OCI-LY3 (cell line): ENCODE measurements at regions not wholly inside any gene's neighbourhood (a gene's known extent, or its start where the extent isn't known, plus 50 kb on each side); places are given as distances from the start of the nearest gene placed in this dataset.

Source experiments
- H2AFZ ChIP-seq: fragments of 200-600, 300-600 bp; shearing (Covaris generic); 2 replicates; pipeline ENCODE4 v1.6.0; 2014; ENCODE audit warnings: antibody characterized with exemption, low read depth, low read length
- H3K27ac ChIP-seq: fragments of 200-600, 300-600 bp; sonication (generic); 2 replicates; pipeline ENCODE4 v1.5.1; 2014; ENCODE audit warnings: mild to moderate bottlenecking, low read length, moderate library complexity, mixed read lengths
- H3K27me3 ChIP-seq: fragments of 200-600, 300-600 bp; sonication (generic); 2 replicates; pipeline ENCODE4 v1.6.1; 2014; ENCODE audit warnings: low read depth, low read length, mixed read lengths
- H3K36me3 ChIP-seq: fragments of 200-600, 300-600 bp; sonication (generic); replicated peaks from 2 replicates; pipeline ENCODE3; 2014; ENCODE audit warnings: low read depth, low read length, mixed read lengths
- H3K4me1 ChIP-seq: fragments of 300-600, 200-600 bp; sonication (generic); 2 replicates; pipeline ENCODE4 v1.6.1; 2014; ENCODE audit warnings: low read length, mixed read lengths
- H3K4me2 ChIP-seq: fragments of 200-600, 300-600 bp; sonication (generic); 2 replicates; pipeline ENCODE4 v1.6.1; 2014; ENCODE audit warnings: low read length, mixed read lengths
- H3K4me3 ChIP-seq: fragments of 300-600, 200-600 bp; sonication (generic); 2 replicates; pipeline ENCODE4 v1.5.1; 2014; ENCODE audit warnings: antibody characterized with exemption, mild to moderate bottlenecking, low read length, moderate library complexity
- H3K79me2 ChIP-seq: fragments of 300-600, 200-600 bp; shearing (Covaris generic); 2 replicates; pipeline ENCODE4 v1.6.1; 2014; ENCODE audit warnings: mild to moderate bottlenecking, low read length, mixed read lengths
- H3K9ac ChIP-seq: fragments of 300-600, 200-600 bp; shearing (Covaris generic); 2 replicates; pipeline ENCODE4 v1.6.0; 2014; ENCODE audit warnings: mild to moderate bottlenecking, low read length, moderate library complexity
- H3K9me3 ChIP-seq: fragments of 200-600, 300-600 bp; shearing (Covaris generic); 2 replicates; pipeline ENCODE4 v1.6.1; 2014; ENCODE audit warnings: low read length, mixed read lengths; ENCODE audit not compliant: insufficient read depth
- H4K20me1 ChIP-seq: fragments of 200-600, 300-600 bp; sonication (generic); 2 replicates; pipeline ENCODE4 v1.6.1; 2016; ENCODE audit warnings: low read length, mixed read lengths; ENCODE audit not compliant: insufficient read depth
- EZH2phosphoT487 ChIP-seq: fragments of 200-600 bp; shearing (Covaris generic); IDR thresholded peaks from 2 replicates; pipeline ENCODE4 v1.6.1; 2018; ENCODE audit warnings: antibody characterized with exemption, mixed run types, low read depth
- TF ChIP-seq, protein P1 (sequence below): fragments of 200-600, 300-600 bp; sonication (generic); IDR thresholded peaks from 2 replicates; pipeline ENCODE4 v1.5.1; 2014; ENCODE audit warnings: antibody characterized with exemption, low read length, low read depth

DNA sequence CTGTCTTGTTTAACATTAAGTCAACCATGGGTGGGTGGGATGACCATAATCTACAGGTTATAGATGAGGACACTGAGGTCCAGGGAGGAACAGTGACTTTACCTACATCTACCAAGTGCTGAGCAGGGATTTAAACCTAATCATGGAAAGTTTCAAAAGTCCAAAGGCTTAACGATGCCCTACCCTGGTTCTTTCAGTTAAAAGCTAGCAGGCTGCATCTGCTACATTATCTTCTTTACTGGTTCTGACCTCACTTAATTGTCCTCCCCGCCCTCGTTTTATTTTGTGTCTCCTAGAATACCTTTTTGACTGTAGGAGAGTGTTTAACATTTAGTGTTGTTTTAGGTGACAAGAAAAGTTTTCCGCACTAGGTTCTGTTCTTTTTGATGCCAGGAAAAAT is 735.2 kb downstream of the TLR4 start:
- H3K79me2 ChIP-seq: no peaks in the 10 kb centered on the region
- H3K27me3 ChIP-seq: no peaks in the 10 kb centered on the region
- no peak overlapping the region for H3K4me2 ChIP-seq
- H3K9ac ChIP-seq: no peak overlapping the region
- H3K4me3 ChIP-seq: no peak overlapping the region
- H3K36me3 ChIP-seq: no peaks in the 10 kb centered on the region
- no peak overlapping the region for H3K27ac ChIP-seq
- H3K4me1 ChIP-seq: no peaks in the 10 kb centered on the region
- no peak overlapping the region for H2AFZ ChIP-seq
- H3K9me3 ChIP-seq: no peaks in the 10 kb centered on the region
- no peaks in the 10 kb centered on the region for H4K20me1 ChIP-seq
- no peak for TF ChIP-seq EZH2phosphoT487
- TF ChIP-seq, protein P1, sequence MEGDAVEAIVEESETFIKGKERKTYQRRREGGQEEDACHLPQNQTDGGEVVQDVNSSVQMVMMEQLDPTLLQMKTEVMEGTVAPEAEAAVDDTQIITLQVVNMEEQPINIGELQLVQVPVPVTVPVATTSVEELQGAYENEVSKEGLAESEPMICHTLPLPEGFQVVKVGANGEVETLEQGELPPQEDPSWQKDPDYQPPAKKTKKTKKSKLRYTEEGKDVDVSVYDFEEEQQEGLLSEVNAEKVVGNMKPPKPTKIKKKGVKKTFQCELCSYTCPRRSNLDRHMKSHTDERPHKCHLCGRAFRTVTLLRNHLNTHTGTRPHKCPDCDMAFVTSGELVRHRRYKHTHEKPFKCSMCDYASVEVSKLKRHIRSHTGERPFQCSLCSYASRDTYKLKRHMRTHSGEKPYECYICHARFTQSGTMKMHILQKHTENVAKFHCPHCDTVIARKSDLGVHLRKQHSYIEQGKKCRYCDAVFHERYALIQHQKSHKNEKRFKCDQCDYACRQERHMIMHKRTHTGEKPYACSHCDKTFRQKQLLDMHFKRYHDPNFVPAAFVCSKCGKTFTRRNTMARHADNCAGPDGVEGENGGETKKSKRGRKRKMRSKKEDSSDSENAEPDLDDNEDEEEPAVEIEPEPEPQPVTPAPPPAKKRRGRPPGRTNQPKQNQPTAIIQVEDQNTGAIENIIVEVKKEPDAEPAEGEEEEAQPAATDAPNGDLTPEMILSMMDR: no peak

DNA sequence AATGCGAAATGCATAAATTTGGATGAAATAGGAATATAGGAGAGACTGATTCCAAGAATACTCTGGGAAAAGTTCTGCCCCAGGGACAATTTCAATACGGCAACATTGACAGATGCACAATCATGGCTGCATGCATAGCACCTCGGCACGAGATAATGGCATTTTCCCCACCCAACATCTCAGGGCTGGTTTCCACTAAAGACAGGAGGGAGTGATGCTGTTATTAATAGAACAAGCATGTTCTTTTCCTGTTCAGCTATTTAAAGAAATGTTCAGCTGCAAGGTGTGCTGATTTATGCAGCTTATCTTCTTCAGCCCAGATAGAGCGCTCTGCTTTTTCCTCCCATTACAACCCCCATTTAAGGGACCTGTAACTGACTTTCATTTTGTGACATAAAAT is 740.2 kb downstream of the TLR4 start:
- Histone ChIP-seq H3K79me2 (no peaks in the 10 kb centered on the region), H3K36me3 (no peaks in the 10 kb centered on the region), H3K4me1 (no peaks in the 10 kb centered on the region), H3K9me3 (no peaks in the 10 kb centered on the region), H3K4me3 (no peak overlapping the region), H2AFZ (no peak overlapping the region), H3K9ac (no peak overlapping the region), H4K20me1 (no peaks in the 10 kb centered on the region), H3K4me2 (no peak overlapping the region), H3K27ac (no peak overlapping the region), H3K27me3 (no peaks in the 10 kb centered on the region)
- TF ChIP-seq, protein P1: no peak
- TF ChIP-seq EZH2phosphoT487: no peak

DNA sequence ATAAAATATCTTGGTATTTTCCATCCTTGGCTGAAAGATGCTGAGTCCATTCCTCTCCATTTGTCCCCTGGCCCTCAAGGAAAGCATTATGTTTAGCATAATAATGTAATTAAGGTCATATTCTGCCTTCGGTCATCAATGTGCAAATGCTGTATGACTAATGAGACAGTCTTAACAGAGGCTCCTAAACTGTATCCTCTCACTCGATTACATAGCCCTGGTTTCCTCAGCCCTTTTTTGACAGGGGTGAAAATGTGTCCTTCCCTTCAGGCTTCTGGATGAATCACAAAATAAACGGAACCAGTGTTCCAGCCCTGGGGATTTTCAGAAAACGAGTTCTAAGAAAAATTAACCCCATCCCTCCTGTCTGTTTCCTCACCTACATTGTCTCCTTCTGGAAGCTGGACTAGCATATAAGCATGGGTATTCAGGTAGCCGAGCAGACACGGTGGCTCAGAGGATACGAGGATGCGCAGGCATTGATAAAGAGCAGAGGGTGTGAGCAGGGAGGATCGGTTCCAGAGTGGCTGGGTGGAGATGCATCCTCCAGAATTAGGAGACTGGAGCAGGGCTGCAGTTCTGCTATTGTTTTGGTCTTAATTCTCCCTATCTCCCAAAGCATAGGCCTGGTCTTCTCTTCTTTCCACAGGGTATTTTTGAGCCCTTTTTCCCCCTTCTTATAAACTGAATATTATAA is 742.9 kb downstream of the TLR4 start:
- no peak overlapping the region for H3K4me2 ChIP-seq
- no peaks in the 10 kb centered on the region for H3K27me3 ChIP-seq
- H3K79me2 ChIP-seq: no peaks in the 10 kb centered on the region
- H3K4me1 ChIP-seq: no peaks in the 10 kb centered on the region
- H3K9me3 ChIP-seq: no peaks in the 10 kb centered on the region
- H4K20me1 ChIP-seq: no peaks in the 10 kb centered on the region
- no peak overlapping the region for H3K9ac ChIP-seq
- no peak overlapping the region for H3K4me3 ChIP-seq
- no peak overlapping the region for H2AFZ ChIP-seq
- TF ChIP-seq, protein P1: no peak
- TF ChIP-seq EZH2phosphoT487: no peak
- no peaks in the 10 kb centered on the region for H3K36me3 ChIP-seq
- no peak overlapping the region for H3K27ac ChIP-seq

DNA sequence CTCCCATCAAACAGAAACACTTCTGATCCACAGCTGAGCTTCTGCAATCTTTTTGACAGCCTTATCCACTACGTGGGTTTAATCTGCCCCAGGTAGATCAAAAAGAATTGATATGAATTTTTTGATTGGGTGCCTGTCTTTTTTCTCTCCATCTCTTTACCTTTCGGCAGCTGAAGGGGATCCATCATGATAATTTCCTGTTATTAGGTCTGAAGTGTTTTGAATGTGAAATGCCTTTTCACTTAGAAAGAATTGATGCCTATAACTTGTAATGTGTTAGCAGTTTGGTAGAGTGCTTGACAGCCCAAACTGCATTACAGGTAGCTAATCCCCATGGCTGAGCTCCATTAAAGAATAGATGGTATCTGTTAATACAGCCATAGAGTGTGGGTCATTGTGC is 745.4 kb downstream of the TLR4 start:
- TF ChIP-seq EZH2phosphoT487: no peak
- TF ChIP-seq, protein P1: no peak
- no peak overlapping the region for H3K4me3 ChIP-seq
- H3K27me3 ChIP-seq: no peaks in the 10 kb centered on the region
- H4K20me1 ChIP-seq: no peaks in the 10 kb centered on the region
- H3K9ac ChIP-seq: no peak overlapping the region
- H3K9me3 ChIP-seq: no peaks in the 10 kb centered on the region
- H3K4me2 ChIP-seq: no peak overlapping the region
- no peaks in the 10 kb centered on the region for H3K36me3 ChIP-seq
- no peaks in the 10 kb centered on the region for H3K4me1 ChIP-seq
- H3K27ac ChIP-seq: no peak overlapping the region
- H2AFZ ChIP-seq: no peak overlapping the region
- no peaks in the 10 kb centered on the region for H3K79me2 ChIP-seq
